HEK293T (cell line): ENCODE measurements at regions not wholly inside any gene's neighbourhood (a gene's known extent, or its start where the extent isn't known, plus 50 kb on each side); places are given as distances from the start of the nearest gene placed in this dataset.
"Not testable (repeated sequence)": the region's sequence is repeated elsewhere in the genome, so short reads cannot be mapped to it uniquely, and the experiment has no call there.

Experiments used
- CTCF ChIA-PET: fragments of 350-600 bp; formaldehyde crosslinking; extraction: SDS; loops from one replicate; lab custom pipeline; 2021; ENCODE audit warnings: antibody characterized with exemption, inconsistent platforms; lab: Yijun Ruan, JAX
- POLR2A ChIA-PET: fragments of 350-600 bp; formaldehyde crosslinking; extraction: SDS; loops from one replicate; lab custom pipeline; 2020; ENCODE audit warnings: antibody characterized with exemption, inconsistent platforms; lab: Yijun Ruan, JAX
- DNase-seq: peaks from one replicate; pipeline ENCODE4 v3.0.0; 2012; ENCODE audit warnings: mixed read lengths; ENCODE audit errors: extremely low spot score
- ARNT ChIP-seq: fragments of 450-650 bp; IDR thresholded peaks from 2 replicates; pipeline ENCODE4 v1.6.1; 2017; ENCODE audit warnings: mild to moderate bottlenecking
- BHLHE40 ChIP-seq: fragments of 450-650 bp; IDR thresholded peaks from 2 replicates; pipeline ENCODE4 v1.6.1; 2016; ENCODE audit warnings: mild to moderate bottlenecking, moderate library complexity, borderline replicate concordance
- CTBP1 ChIP-seq: fragments of 450-650 bp; IDR thresholded peaks from 2 replicates; pipeline ENCODE4 v1.6.1; 2016; ENCODE audit warnings: borderline replicate concordance
- ELF4 ChIP-seq: fragments of 450-650 bp; IDR thresholded peaks from 2 replicates; pipeline ENCODE4 v1.6.1; 2017; ENCODE audit warnings: antibody characterized with exemption
- FOXA1 ChIP-seq: fragments of 450-650 bp; IDR thresholded peaks from 2 replicates; pipeline ENCODE4 v1.6.1; 2016; ENCODE audit warnings: mild to moderate bottlenecking
- FOXK2 ChIP-seq: fragments of 450-650 bp; IDR thresholded peaks from 2 replicates; pipeline ENCODE4 v1.6.1; 2016; ENCODE audit warnings: mild to moderate bottlenecking
- FOXM1 ChIP-seq: fragments of 450-650 bp; IDR thresholded peaks from 2 replicates; pipeline ENCODE4 v1.6.1; 2017; ENCODE audit warnings: mild to moderate bottlenecking, borderline replicate concordance
- HDGF ChIP-seq: fragments of 450-650 bp; IDR thresholded peaks from 2 replicates; pipeline ENCODE4 v1.6.1; 2017; ENCODE audit warnings: antibody characterized with exemption, borderline replicate concordance
- L3MBTL2 ChIP-seq: fragments of 450-650 bp; conservative IDR thresholded peaks from 2 replicates; pipeline ENCODE4 v1.6.1; 2016; ENCODE audit warnings: mild to moderate bottlenecking
- LEF1 ChIP-seq: fragments of 450-650 bp; IDR thresholded peaks from 2 replicates; pipeline ENCODE4 v1.6.1; 2017; ENCODE audit warnings: mild to moderate bottlenecking, borderline replicate concordance
- NFRKB ChIP-seq: fragments of 450-650 bp; IDR thresholded peaks from 2 replicates; pipeline ENCODE4 v1.6.1; 2016; ENCODE audit warnings: mild to moderate bottlenecking, moderate library complexity
- PKNOX1 ChIP-seq: fragments of 450-650 bp; IDR thresholded peaks from 2 replicates; pipeline ENCODE4 v1.6.1; 2016
- SP1 ChIP-seq: fragments of 450-650 bp; IDR thresholded peaks from 2 replicates; pipeline ENCODE4 v1.6.1; 2017
- SUZ12 ChIP-seq: fragments of 450-650 bp; IDR thresholded peaks from 2 replicates; pipeline ENCODE4 v1.6.1; 2016; ENCODE audit warnings: mild to moderate bottlenecking
- TARDBP ChIP-seq: fragments of 450-650 bp; IDR thresholded peaks from 2 replicates; pipeline ENCODE4 v1.6.1; 2016
- ZNF384 ChIP-seq: fragments of 450-650 bp; IDR thresholded peaks from 2 replicates; pipeline ENCODE4 v1.6.1; 2016

GRCh38 chr20:26243731-26244130, 547.1 kb upstream of the ZNF337 start:
- TF ChIP-seq SP1 (no peak), ARNT (no peak), TARDBP (no peak), ELF4 (no peak)
- ChIA-PET POLR2A (no interaction called here), CTCF (no interaction called here)
- DNase-seq: no peak

GRCh38 chr20:26220609-26221008, 524.0 kb upstream of the ZNF337 start:
- CTCF ChIA-PET, DNase-seq, POLR2A ChIA-PET: not testable (repeated sequence)

GRCh38 chr20:26219546-26219945, 522.9 kb upstream of the ZNF337 start:
- CTCF ChIA-PET, POLR2A ChIA-PET, DNase-seq: not testable (repeated sequence)

GRCh38 chr20:26218301-26218700, 521.6 kb upstream of the ZNF337 start:
- no peak for TF ChIP-seq ARNT
- TF ChIP-seq SUZ12: no peak
- no peak for TF ChIP-seq FOXK2
- no peak for TF ChIP-seq PKNOX1
- no peak for TF ChIP-seq TARDBP
- no peak for TF ChIP-seq BHLHE40
- TF ChIP-seq CTBP1: no peak
- TF ChIP-seq SP1: no peak
- POLR2A ChIA-PET: no interaction called here
- DNase-seq: no peak
- CTCF ChIA-PET: no interaction called here

GRCh38 chr20:26216025-26216424, 519.4 kb upstream of the ZNF337 start:
- CTCF ChIA-PET: interaction anchor here (0.6 kb wide), 1 partner anchor 283 kb away, joined by 3 read pairs; no protein-coding TSS in a partner anchor

GRCh38 chr20:26214991-26215390, 518.3 kb upstream of the ZNF337 start:
- no peak for TF ChIP-seq FOXA1
- TF ChIP-seq ARNT: no peak
- TF ChIP-seq NFRKB: no peak
- no peak for TF ChIP-seq ELF4
- TF ChIP-seq SP1: no peak
- TF ChIP-seq BHLHE40: no peak
- TF ChIP-seq FOXM1: no peak
- TF ChIP-seq LEF1: no peak
- TF ChIP-seq TARDBP: no peak
- TF ChIP-seq L3MBTL2: no peak
- TF ChIP-seq FOXK2: no peak
- no peak for TF ChIP-seq HDGF
- no peak for TF ChIP-seq SUZ12
- ChIA-PET POLR2A (no interaction called here), CTCF (no interaction called here)
- no peak for DNase-seq

More at GRCh38 chr20:26216025-26216424, 519.4 kb upstream of the ZNF337 start:
- POLR2A ChIA-PET: no interaction called here
- DNase-seq: no peak
- TF ChIP-seq PKNOX1: no peak
- no peak for TF ChIP-seq L3MBTL2
- no peak for TF ChIP-seq HDGF
- TF ChIP-seq LEF1: no peak
- no peak for TF ChIP-seq NFRKB
- no peak for TF ChIP-seq FOXA1
- TF ChIP-seq ELF4: no peak
- no peak for TF ChIP-seq BHLHE40
- no peak for TF ChIP-seq TARDBP

GRCh38 chr20:26209171-26209941, 512.7 kb upstream of the ZNF337 start:
- no peak for DNase-seq
- ChIA-PET CTCF (no interaction called here), POLR2A (no interaction called here)
- TF ChIP-seq FOXK2 (no peak), PKNOX1 (no peak), SP1 (no peak), FOXA1 (no peak), L3MBTL2 (no peak), LEF1 (no peak), TARDBP (no peak), ARNT (no peak), CTBP1 (no peak), FOXM1 (no peak), ZNF384 (no peak), HDGF (no peak), ELF4 (no peak), SUZ12 (no peak), NFRKB (no peak), BHLHE40 (no peak)
